Neural crest cell (in vitro differentiated cells): ENCODE measurements at regions not wholly inside any gene's neighbourhood (a gene's known extent, or its start where the extent isn't known, plus 50 kb on each side); places are given as distances from the start of the nearest gene placed in this dataset.

Experiments used
- DNase-seq: peaks from one replicate; pipeline ENCODE4 v3.0.0; 2021; ENCODE audit warnings: low read depth, mixed read lengths, low spot score
- H3K27ac Mint-ChIP-seq: one replicate; pipeline ENCODE4 v1.8.0; 2021; ENCODE audit warnings: mild to moderate bottlenecking, mixed read lengths; ENCODE audit not compliant: unreplicated experiment
- H3K27me3 Mint-ChIP-seq: 2 replicates; pipeline ENCODE4 v1.8.0; 2021; ENCODE audit warnings: low read depth, mild to moderate bottlenecking, mixed read lengths
- H3K36me3 Mint-ChIP-seq: 2 replicates; pipeline ENCODE4 v1.8.0; 2021; ENCODE audit warnings: low read depth, mild to moderate bottlenecking, mixed read lengths
- H3K4me1 Mint-ChIP-seq: 2 replicates; pipeline ENCODE4 v1.8.0; 2021; ENCODE audit warnings: mixed read lengths
- H3K4me3 Mint-ChIP-seq: one replicate; pipeline ENCODE4 v1.8.0; 2021; ENCODE audit warnings: mild to moderate bottlenecking, mixed read lengths
- H3K9me3 Mint-ChIP-seq: 2 replicates; pipeline ENCODE4 v1.8.0; 2021; ENCODE audit warnings: mixed read lengths
- TF ChIP-seq, protein P1 (sequence below): fragments of 200-600 bp; sonication (generic); conservative IDR thresholded peaks from 2 replicates; pipeline ENCODE4 v1.5.0; 2021; ENCODE audit warnings: antibody characterized with exemption, mild to moderate bottlenecking

GRCh38 chr2:83475371-83475770 is 983.7 kb downstream of the SUCLG1 start:
- no peak overlapping the region for H3K27ac Mint-ChIP-seq
- TF ChIP-seq, protein P1, sequence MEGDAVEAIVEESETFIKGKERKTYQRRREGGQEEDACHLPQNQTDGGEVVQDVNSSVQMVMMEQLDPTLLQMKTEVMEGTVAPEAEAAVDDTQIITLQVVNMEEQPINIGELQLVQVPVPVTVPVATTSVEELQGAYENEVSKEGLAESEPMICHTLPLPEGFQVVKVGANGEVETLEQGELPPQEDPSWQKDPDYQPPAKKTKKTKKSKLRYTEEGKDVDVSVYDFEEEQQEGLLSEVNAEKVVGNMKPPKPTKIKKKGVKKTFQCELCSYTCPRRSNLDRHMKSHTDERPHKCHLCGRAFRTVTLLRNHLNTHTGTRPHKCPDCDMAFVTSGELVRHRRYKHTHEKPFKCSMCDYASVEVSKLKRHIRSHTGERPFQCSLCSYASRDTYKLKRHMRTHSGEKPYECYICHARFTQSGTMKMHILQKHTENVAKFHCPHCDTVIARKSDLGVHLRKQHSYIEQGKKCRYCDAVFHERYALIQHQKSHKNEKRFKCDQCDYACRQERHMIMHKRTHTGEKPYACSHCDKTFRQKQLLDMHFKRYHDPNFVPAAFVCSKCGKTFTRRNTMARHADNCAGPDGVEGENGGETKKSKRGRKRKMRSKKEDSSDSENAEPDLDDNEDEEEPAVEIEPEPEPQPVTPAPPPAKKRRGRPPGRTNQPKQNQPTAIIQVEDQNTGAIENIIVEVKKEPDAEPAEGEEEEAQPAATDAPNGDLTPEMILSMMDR: no peak
- H3K27me3 Mint-ChIP-seq: no peaks in the 10 kb centered on the region
- DNase-seq: no peak
- H3K9me3 Mint-ChIP-seq: peaks cover 3% of the 10 kb centered on the region
- no peaks in the 10 kb centered on the region for H3K36me3 Mint-ChIP-seq
- no peaks in the 10 kb centered on the region for H3K4me1 Mint-ChIP-seq
- H3K4me3 Mint-ChIP-seq: no peak overlapping the region

DNA sequence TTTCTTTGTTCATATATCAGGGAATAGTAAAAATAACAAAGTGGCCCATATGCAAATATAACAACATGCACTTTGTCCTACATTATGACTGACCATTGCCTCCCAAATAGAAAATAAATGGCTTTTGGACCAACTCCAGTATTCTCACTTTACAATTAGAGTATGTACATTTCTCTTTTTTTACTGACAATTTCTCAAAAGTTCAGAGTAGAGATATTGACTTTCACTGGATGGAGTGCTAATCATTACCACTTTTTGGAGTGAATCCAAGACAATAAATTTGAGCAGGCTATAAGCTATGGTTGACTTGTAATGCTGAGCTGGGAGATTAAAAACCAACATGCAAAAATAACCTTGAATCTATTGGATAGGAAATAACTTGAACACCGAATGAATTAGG is 987.4 kb downstream of the SUCLG1 start:
- TF ChIP-seq, protein P1: no peak
- no peak overlapping the region for H3K4me3 Mint-ChIP-seq

DNA sequence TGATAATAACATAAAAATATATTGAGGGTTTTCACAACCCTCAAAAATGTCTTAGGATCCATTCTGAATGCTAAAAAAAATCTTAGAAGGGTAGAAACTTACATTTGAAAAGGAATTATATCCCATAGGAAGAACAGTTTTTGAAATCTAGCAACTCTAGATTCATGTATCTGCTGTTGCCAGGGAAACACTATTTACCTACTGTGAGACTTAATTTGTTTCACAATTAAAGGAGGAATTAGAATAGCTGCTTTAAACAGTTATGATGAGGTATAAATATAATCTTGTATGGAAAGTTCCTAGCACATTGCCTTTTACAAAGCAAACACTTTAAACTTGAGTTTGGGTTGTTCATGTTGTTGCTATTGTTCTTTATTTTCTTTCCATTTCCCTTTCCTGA is 988.2 kb downstream of the SUCLG1 start:
- H3K4me3 Mint-ChIP-seq: no peak overlapping the region

More for the DNA sequence above, 987.4 kb downstream of the SUCLG1 start:
- peaks cover 5% of the 10 kb centered on the region for H3K9me3 Mint-ChIP-seq
- H3K36me3 Mint-ChIP-seq: no peaks in the 10 kb centered on the region
- no peaks in the 10 kb centered on the region for H3K27me3 Mint-ChIP-seq
- no peak for DNase-seq
- H3K4me1 Mint-ChIP-seq: no peaks in the 10 kb centered on the region
- no peak overlapping the region for H3K27ac Mint-ChIP-seq

GRCh38 chr2:83464444-83464843 is 994.6 kb downstream of the SUCLG1 start:
- DNase-seq: no peak
- no peak overlapping the region for H3K27ac Mint-ChIP-seq
- TF ChIP-seq, protein P1: no peak
- H3K36me3 Mint-ChIP-seq: no peaks in the 10 kb centered on the region
- H3K4me1 Mint-ChIP-seq: no peaks in the 10 kb centered on the region
- no peaks in the 10 kb centered on the region for H3K27me3 Mint-ChIP-seq
- H3K9me3 Mint-ChIP-seq: peaks cover 4% of the 10 kb centered on the region
- no peak overlapping the region for H3K4me3 Mint-ChIP-seq

More for the DNA sequence above, 988.2 kb downstream of the SUCLG1 start:
- peaks cover 5% of the 10 kb centered on the region for H3K9me3 Mint-ChIP-seq
- H3K27me3 Mint-ChIP-seq: no peaks in the 10 kb centered on the region
- TF ChIP-seq, protein P1: no peak
- no peaks in the 10 kb centered on the region for H3K36me3 Mint-ChIP-seq
- DNase-seq: no peak
- H3K4me1 Mint-ChIP-seq: no peaks in the 10 kb centered on the region
- no peak overlapping the region for H3K27ac Mint-ChIP-seq

- no peaks in the 10 kb centered on the region for H3K36me3 Mint-ChIP-seq
- TF ChIP-seq, protein P1: no peak
- no peak overlapping the region for H3K27ac Mint-ChIP-seq
- peaks cover 4% of the 10 kb centered on the region for H3K9me3 Mint-ChIP-seq
- no peak for DNase-seq
- H3K27me3 Mint-ChIP-seq: no peaks in the 10 kb centered on the region
- H3K4me1 Mint-ChIP-seq: no peaks in the 10 kb centered on the region
- H3K4me3 Mint-ChIP-seq: no peak overlapping the region
These were observed 996.2 kb downstream of the SUCLG1 start for GRCh38 chr2:83462881-83463280.

DNA sequence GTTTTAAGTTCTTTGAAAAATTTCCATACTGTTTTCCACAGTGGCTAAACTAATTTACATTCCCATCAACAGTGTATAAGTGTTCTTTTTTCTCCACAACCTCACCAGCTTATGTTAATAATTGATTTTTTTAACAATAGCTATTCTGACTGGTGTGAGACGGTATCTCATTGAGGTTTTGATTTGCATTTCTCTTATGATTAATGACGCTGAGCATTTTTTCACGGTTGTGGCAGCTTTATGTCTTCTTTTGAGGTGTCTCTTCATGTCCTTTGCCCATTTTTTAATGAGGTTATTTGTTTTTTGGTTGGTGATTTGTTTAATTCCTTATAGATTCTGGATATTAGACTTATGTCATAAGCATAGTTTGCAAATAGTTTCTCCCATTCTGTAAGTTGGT is 997.9 kb downstream of the SUCLG1 start:
- H3K9me3 Mint-ChIP-seq: peaks cover 2% of the 10 kb centered on the region
- no peak overlapping the region for H3K4me3 Mint-ChIP-seq
- H3K4me1 Mint-ChIP-seq: no peaks in the 10 kb centered on the region
- TF ChIP-seq, protein P1: no peak
- no peak for DNase-seq
- no peak overlapping the region for H3K27ac Mint-ChIP-seq
- no peaks in the 10 kb centered on the region for H3K36me3 Mint-ChIP-seq
- H3K27me3 Mint-ChIP-seq: no peaks in the 10 kb centered on the region
